Esophagus muscularis mucosa (tissue), 4 donors: ENCODE measurements at regions not wholly inside any gene's neighbourhood (a gene's known extent, or its start where the extent isn't known, plus 50 kb on each side); places are given as distances from the start of the nearest gene placed in this dataset.
A peak's percentile ranks its signal among the peaks of the same experiment; 100 is the strongest.

Source experiments
- DNase-seq: peaks from one replicate; pipeline ENCODE4 v3.0.0-alpha.2; 2017; ENCODE audit errors: extremely low spot score
- H3K27ac ChIP-seq, 4 donors: fragments of 200-600 bp; sonication (generic); replicated peaks in 1 of 4; 1 replicate in 3 of 4; 2 replicates in 1 of 4; pipeline ENCODE4 v1.5.1; 2016 to 2019; ENCODE audit warnings: mild to moderate bottlenecking in 1 of 4
- H3K27me3 ChIP-seq, 4 donors: fragments of 200-600 bp; sonication (generic); one replicate each; pipeline versions ENCODE4 v1.5.1 to v1.6.0; 2016 to 2019
- H3K36me3 ChIP-seq, 4 donors: fragments of 200-600 bp; sonication (generic); one replicate each; pipeline ENCODE4 v1.5.1; 2016 to 2019
- H3K4me1 ChIP-seq, 4 donors: fragments of 200-600 bp; sonication (generic); one replicate each; pipeline ENCODE4 v1.5.1; 2016 to 2019
- H3K4me3 ChIP-seq, 4 donors: fragments of 200-600 bp; sonication (generic); 1 replicate in 2 of 4; 2 replicates in 2 of 4; pipeline ENCODE4 v1.5.1; 2016 to 2019; ENCODE audit warnings: mild to moderate bottlenecking in 4 of 4, moderate library complexity in 1 of 4
- H3K9me3 ChIP-seq, 4 donors: fragments of 200-600 bp; sonication (generic); 1 replicate in 3 of 4; 2 replicates in 1 of 4; pipeline ENCODE4 v1.5.1; 2016 to 2019
- EP300 ChIP-seq: sonication (generic); formaldehyde crosslinking; IDR thresholded peaks from one replicate; pipeline ENCODE4 v1.6.1; 2017; ENCODE audit warnings: antibody characterized with exemption
- POLR2A ChIP-seq: fragments of 450-650 bp; IDR thresholded peaks from one replicate; pipeline ENCODE4 v1.6.1; 2017; ENCODE audit warnings: antibody characterized with exemption, moderate library complexity, mild to moderate bottlenecking, low read depth
- POLR2AphosphoS5 ChIP-seq, 2 donors: sonication (generic); formaldehyde crosslinking; IDR thresholded peaks; one replicate each; pipeline ENCODE4 v1.6.1; 2017; ENCODE audit warnings: antibody characterized with exemption in 2 of 2
- WGBS: methylation state at CpG from one replicate; pipeline ENCODE4 v1.1.5; 2018; 5-methylcytosine and 5-hydroxymethylcytosine counted together
- intact Hi-C: fragments of 100-400 bp; cut with DNase I; formaldehyde crosslinking; loops from one replicate; pipeline ENCODE4 v1.15.1; 2023
- TF ChIP-seq, protein P1 (sequence below), 3 experiments: fragments of 200-600 bp in 2 of 3; fragments of 450-650 bp in 1 of 3; sonication (generic) in 2 of 3; IDR thresholded peaks; one replicate each; pipeline ENCODE4 v1.5.1; 2017 to 2019; ENCODE audit warnings: antibody characterized with exemption in 3 of 3, mild to moderate bottlenecking in 2 of 3, moderate library complexity in 1 of 3

GRCh38 chr10:62511656-62512055 lies 137.5 kb downstream of the ZNF365 start:
- intact Hi-C loops: no loop called here
- no peaks in the 10 kb centered on the region for H3K36me3 ChIP-seq
- WGBS: 71% methylated on average over 2 of the region's 2 CpGs
- no peaks in the 10 kb centered on the region for H3K4me1 ChIP-seq
- H3K4me3 ChIP-seq: no peak overlapping the region
- H3K9me3 ChIP-seq: no peaks in the 10 kb centered on the region
- no peak for DNase-seq
- H3K27me3 ChIP-seq: no peaks in the 10 kb centered on the region
- TF ChIP-seq POLR2A (no peak), POLR2AphosphoS5 (IDR thresholded peaks at IDR 0.05) (no peak), EP300 (no peak)
- TF ChIP-seq, protein P1, sequence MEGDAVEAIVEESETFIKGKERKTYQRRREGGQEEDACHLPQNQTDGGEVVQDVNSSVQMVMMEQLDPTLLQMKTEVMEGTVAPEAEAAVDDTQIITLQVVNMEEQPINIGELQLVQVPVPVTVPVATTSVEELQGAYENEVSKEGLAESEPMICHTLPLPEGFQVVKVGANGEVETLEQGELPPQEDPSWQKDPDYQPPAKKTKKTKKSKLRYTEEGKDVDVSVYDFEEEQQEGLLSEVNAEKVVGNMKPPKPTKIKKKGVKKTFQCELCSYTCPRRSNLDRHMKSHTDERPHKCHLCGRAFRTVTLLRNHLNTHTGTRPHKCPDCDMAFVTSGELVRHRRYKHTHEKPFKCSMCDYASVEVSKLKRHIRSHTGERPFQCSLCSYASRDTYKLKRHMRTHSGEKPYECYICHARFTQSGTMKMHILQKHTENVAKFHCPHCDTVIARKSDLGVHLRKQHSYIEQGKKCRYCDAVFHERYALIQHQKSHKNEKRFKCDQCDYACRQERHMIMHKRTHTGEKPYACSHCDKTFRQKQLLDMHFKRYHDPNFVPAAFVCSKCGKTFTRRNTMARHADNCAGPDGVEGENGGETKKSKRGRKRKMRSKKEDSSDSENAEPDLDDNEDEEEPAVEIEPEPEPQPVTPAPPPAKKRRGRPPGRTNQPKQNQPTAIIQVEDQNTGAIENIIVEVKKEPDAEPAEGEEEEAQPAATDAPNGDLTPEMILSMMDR (IDR thresholded peaks at IDR 0.05): no peak
- H3K27ac ChIP-seq: no peak overlapping the region

- TF ChIP-seq EP300 (no peak), POLR2AphosphoS5 (IDR thresholded peaks at IDR 0.05) (no peak), POLR2A (no peak)
- TF ChIP-seq, protein P1 (IDR thresholded peaks at IDR 0.05): no peak
- DNase-seq: no peak
- Histone ChIP-seq H3K9me3 (no peaks in the 10 kb centered on the region), H3K4me3 (no peak overlapping the region), H3K27me3 (no peaks in the 10 kb centered on the region), H3K4me1 (no peaks in the 10 kb centered on the region), H3K27ac (no peak overlapping the region), H3K36me3 (no peaks in the 10 kb centered on the region)
- 79% methylated on average over 5 of the region's 5 CpGs for WGBS
- intact Hi-C loops: no loop called here
Observed at GRCh38 chr10:62512732-62513475, 138.7 kb downstream of the ZNF365 start.

GRCh38 chr10:62514079-62514693 lies 140.0 kb downstream of the ZNF365 start:
- Histone ChIP-seq H3K27me3 (no peaks in the 10 kb centered on the region), H3K4me1 (no peaks in the 10 kb centered on the region), H3K4me3 (no peak overlapping the region), H3K36me3 (no peaks in the 10 kb centered on the region), H3K9me3 (no peaks in the 10 kb centered on the region), H3K27ac (no peak overlapping the region)
- intact Hi-C loops: no loop called here
- WGBS: 80% methylated on average over 6 of the region's 6 CpGs
- DNase-seq: peak; percentile 47
- TF ChIP-seq POLR2A (no peak), POLR2AphosphoS5 (IDR thresholded peaks at IDR 0.05) (no peak), EP300 (no peak)
- TF ChIP-seq, protein P1 (IDR thresholded peaks at IDR 0.05): no peak

- Histone ChIP-seq H3K4me1 (no peaks in the 10 kb centered on the region), H3K4me3 (no peak overlapping the region), H3K36me3 (no peaks in the 10 kb centered on the region), H3K27me3 (no peaks in the 10 kb centered on the region), H3K9me3 (no peaks in the 10 kb centered on the region), H3K27ac (no peak overlapping the region)
- peak; percentile 29 for DNase-seq
- 88% methylated on average over 2 of the region's 2 CpGs for WGBS
- intact Hi-C loops: no loop called here
- TF ChIP-seq EP300 (no peak), POLR2A (no peak), POLR2AphosphoS5 (IDR thresholded peaks at IDR 0.05) (no peak)
- TF ChIP-seq, protein P1 (IDR thresholded peaks at IDR 0.05): no peak
Observed at GRCh38 chr10:62517252-62517651, 143.1 kb downstream of the ZNF365 start.
